ENCODE measurements at regions not wholly inside any gene's neighbourhood (a gene's known extent, or its start where the extent isn't known, plus 50 kb on each side); places are given as distances from the start of the nearest gene placed in this dataset.

GRCh38 chr13:87779426-87779825 lies 108.3 kb downstream of the SLITRK5 start:
- 73 to 88% methylated on average over 1 of the region's 1 CpG for WGBS, 2 donors

GRCh38 chr13:87783366-87783765 lies 112.2 kb downstream of the SLITRK5 start:
- TF ChIP-seq POLR2A (IDR thresholded peaks at IDR 0.05): no peak
- no peak for TF ChIP-seq CTCF (IDR thresholded peaks at IDR 0.05)
- intact Hi-C loops (cut with DNase I): no loop called here
- Histone ChIP-seq H3K4me3 (replicated peaks in 1 of 3) (no peak overlapping the region), H3K36me3 (no peaks in the 10 kb centered on the region), H3K4me1 (no peaks in the 10 kb centered on the region), H3K27me3 (no peaks in the 10 kb centered on the region), H3K27ac (no peak overlapping the region), H3K9me3 (no peaks in the 10 kb centered on the region)
- 89 to 92% methylated on average over 5 of the region's 5 CpGs for WGBS, 2 donors
- DNase-seq: no peak

More at GRCh38 chr13:87779426-87779825, 108.3 kb downstream of the SLITRK5 start:
- Histone ChIP-seq H3K4me1 (no peaks in the 10 kb centered on the region), H3K27ac (no peak overlapping the region), H3K36me3 (no peaks in the 10 kb centered on the region), H3K27me3 (no peaks in the 10 kb centered on the region), H3K9me3 (no peaks in the 10 kb centered on the region), H3K4me3 (replicated peaks in 1 of 3) (no peak overlapping the region)
- TF ChIP-seq POLR2A (IDR thresholded peaks at IDR 0.05) (no peak), CTCF (IDR thresholded peaks at IDR 0.05) (no peak)
- intact Hi-C loops (cut with DNase I): no loop called here
- no peak for DNase-seq

GRCh38 chr13:87788363-87788762 lies 117.2 kb downstream of the SLITRK5 start:
- Histone ChIP-seq H3K9me3 (no peaks in the 10 kb centered on the region), H3K27ac (no peak overlapping the region), H3K27me3 (no peaks in the 10 kb centered on the region), H3K4me1 (no peaks in the 10 kb centered on the region), H3K4me3 (replicated peaks in 1 of 3) (no peak overlapping the region), H3K36me3 (no peaks in the 10 kb centered on the region)
- intact Hi-C loops (cut with DNase I): no loop called here
- TF ChIP-seq POLR2A (IDR thresholded peaks at IDR 0.05) (no peak), CTCF (IDR thresholded peaks at IDR 0.05) (no peak)
- no peak for DNase-seq
- WGBS, 2 donors: 89 to 90% methylated on average over 4 of the region's 4 CpGs

GRCh38 chr13:87792878-87793277 lies 121.7 kb downstream of the SLITRK5 start:
- 62 to 67% methylated on average over 6 of the region's 6 CpGs for WGBS, 2 donors

GRCh38 chr13:87798536-87798935 lies 127.4 kb downstream of the SLITRK5 start:
- H3K9me3 ChIP-seq: no peaks in the 10 kb centered on the region
- H3K27me3 ChIP-seq: no peaks in the 10 kb centered on the region
- WGBS, 2 donors: 76 to 83% methylated on average over 2 of the region's 2 CpGs
- no peak for DNase-seq
- H3K4me1 ChIP-seq: no peaks in the 10 kb centered on the region
- H3K27ac ChIP-seq: no peak overlapping the region
- intact Hi-C loops (cut with DNase I): no loop called here
- TF ChIP-seq CTCF (IDR thresholded peaks at IDR 0.05) (no peak), POLR2A (IDR thresholded peaks at IDR 0.05) (no peak)
- H3K4me3 ChIP-seq (replicated peaks in 1 of 3): no peak overlapping the region
- H3K36me3 ChIP-seq: no peaks in the 10 kb centered on the region

More at GRCh38 chr13:87792878-87793277, 121.7 kb downstream of the SLITRK5 start:
- no peak for DNase-seq
- Histone ChIP-seq H3K36me3 (no peaks in the 10 kb centered on the region), H3K4me1 (no peaks in the 10 kb centered on the region), H3K9me3 (no peaks in the 10 kb centered on the region), H3K4me3 (replicated peaks in 1 of 3) (no peak overlapping the region), H3K27me3 (no peaks in the 10 kb centered on the region), H3K27ac (no peak overlapping the region)
- TF ChIP-seq CTCF (IDR thresholded peaks at IDR 0.05): no peak
- no peak for TF ChIP-seq POLR2A (IDR thresholded peaks at IDR 0.05)
- intact Hi-C loops (cut with DNase I): no loop called here

Measured in thyroid gland (tissue), 4 donors.